ENCODE measurements at regions not wholly inside any gene's neighbourhood (a gene's known extent, or its start where the extent isn't known, plus 50 kb on each side); places are given as distances from the start of the nearest gene placed in this dataset.

DNA sequence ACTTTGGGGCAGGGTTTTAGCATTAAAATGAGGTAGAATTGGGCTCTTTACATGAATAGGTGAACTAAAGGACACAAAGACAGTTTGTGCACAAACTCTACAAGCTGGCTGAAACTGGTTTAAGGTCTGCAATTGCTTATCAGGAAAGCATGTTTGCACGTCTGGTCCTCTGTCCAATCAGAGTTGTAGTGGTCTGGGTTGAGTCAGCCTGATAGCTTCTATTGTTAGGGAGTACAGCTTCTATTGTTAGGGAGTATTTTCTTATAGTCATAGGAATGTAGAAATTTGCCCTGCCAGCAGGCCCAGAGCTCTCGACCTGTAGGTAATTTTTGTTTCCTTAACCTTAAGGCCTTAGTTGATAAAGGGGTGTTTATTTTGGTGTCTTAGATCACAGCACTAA, 1422.4 kb downstream of the LRRC4C start:
- intact Hi-C loops (cut with micrococcal nuclease): no loop called here
- TF ChIP-seq, protein P1, sequence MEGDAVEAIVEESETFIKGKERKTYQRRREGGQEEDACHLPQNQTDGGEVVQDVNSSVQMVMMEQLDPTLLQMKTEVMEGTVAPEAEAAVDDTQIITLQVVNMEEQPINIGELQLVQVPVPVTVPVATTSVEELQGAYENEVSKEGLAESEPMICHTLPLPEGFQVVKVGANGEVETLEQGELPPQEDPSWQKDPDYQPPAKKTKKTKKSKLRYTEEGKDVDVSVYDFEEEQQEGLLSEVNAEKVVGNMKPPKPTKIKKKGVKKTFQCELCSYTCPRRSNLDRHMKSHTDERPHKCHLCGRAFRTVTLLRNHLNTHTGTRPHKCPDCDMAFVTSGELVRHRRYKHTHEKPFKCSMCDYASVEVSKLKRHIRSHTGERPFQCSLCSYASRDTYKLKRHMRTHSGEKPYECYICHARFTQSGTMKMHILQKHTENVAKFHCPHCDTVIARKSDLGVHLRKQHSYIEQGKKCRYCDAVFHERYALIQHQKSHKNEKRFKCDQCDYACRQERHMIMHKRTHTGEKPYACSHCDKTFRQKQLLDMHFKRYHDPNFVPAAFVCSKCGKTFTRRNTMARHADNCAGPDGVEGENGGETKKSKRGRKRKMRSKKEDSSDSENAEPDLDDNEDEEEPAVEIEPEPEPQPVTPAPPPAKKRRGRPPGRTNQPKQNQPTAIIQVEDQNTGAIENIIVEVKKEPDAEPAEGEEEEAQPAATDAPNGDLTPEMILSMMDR (IDR thresholded peaks at IDR 0.05; ENCODE audit: unreplicated experiment): no peak
- Mint-ChIP-seq H3K4me3 (ENCODE audit: unreplicated experiment) (no peak overlapping the region), H3K27ac (ENCODE audit: low read depth, unreplicated experiment) (no peak overlapping the region), H3K9me3 (ENCODE audit: unreplicated experiment) (no peaks in the 10 kb centered on the region), H3K36me3 (ENCODE audit: insufficient read depth, unreplicated experiment) (no peaks in the 10 kb centered on the region), H3K27me3 (ENCODE audit: insufficient read depth, unreplicated experiment) (no peaks in the 10 kb centered on the region), H3K4me1 (ENCODE audit: insufficient read depth, unreplicated experiment) (no peaks in the 10 kb centered on the region)
- no TSS peak for BruUV-seq (replicated peaks)
- ChIA-PET CTCF (interaction anchor here (0.9 kb wide), 1 partner anchor 23 kb away, joined by 3 read pairs; no protein-coding TSS in a partner anchor), POLR2A (no interaction called here)
- no peak for DNase-seq (ENCODE audit: unreplicated experiment)

- ChIA-PET CTCF (no interaction called here), POLR2A (no interaction called here)
- intact Hi-C loops (cut with micrococcal nuclease): no loop called here
- H3K9me3 Mint-ChIP-seq (ENCODE audit: unreplicated experiment): no peaks in the 10 kb centered on the region
- no peaks in the 10 kb centered on the region for H3K36me3 Mint-ChIP-seq (ENCODE audit: insufficient read depth, unreplicated experiment)
- peaks cover 8% of the 10 kb centered on the region for H3K4me1 Mint-ChIP-seq (ENCODE audit: insufficient read depth, unreplicated experiment)
- no peaks in the 10 kb centered on the region for H3K27me3 Mint-ChIP-seq (ENCODE audit: insufficient read depth, unreplicated experiment)
- no peak for DNase-seq (ENCODE audit: unreplicated experiment)
- no peak overlapping the region for H3K4me3 Mint-ChIP-seq (ENCODE audit: unreplicated experiment)
- no TSS peak for BruUV-seq (replicated peaks)
- TF ChIP-seq, protein P1 (IDR thresholded peaks at IDR 0.05; ENCODE audit: unreplicated experiment): no peak
- no peak overlapping the region for H3K27ac Mint-ChIP-seq (ENCODE audit: low read depth, unreplicated experiment)
These were observed 1427.1 kb downstream of the LRRC4C start for GRCh38 chr11:40032331-40032730.

GRCh38 chr11:40030867-40031266, 1428.6 kb downstream of the LRRC4C start:
- ChIA-PET CTCF (no interaction called here), POLR2A (no interaction called here)
- DNase-seq (ENCODE audit: unreplicated experiment): no peak
- BruUV-seq (replicated peaks): no TSS peak
- H3K36me3 Mint-ChIP-seq (ENCODE audit: insufficient read depth, unreplicated experiment): no peaks in the 10 kb centered on the region
- intact Hi-C loops (cut with micrococcal nuclease): no loop called here
- no peak overlapping the region for H3K4me3 Mint-ChIP-seq (ENCODE audit: unreplicated experiment)
- H3K27ac Mint-ChIP-seq (ENCODE audit: low read depth, unreplicated experiment): no peak overlapping the region
- H3K9me3 Mint-ChIP-seq (ENCODE audit: unreplicated experiment): no peaks in the 10 kb centered on the region
- no peaks in the 10 kb centered on the region for H3K27me3 Mint-ChIP-seq (ENCODE audit: insufficient read depth, unreplicated experiment)
- H3K4me1 Mint-ChIP-seq (ENCODE audit: insufficient read depth, unreplicated experiment): peaks cover 8% of the 10 kb centered on the region
- TF ChIP-seq, protein P1 (IDR thresholded peaks at IDR 0.05; ENCODE audit: unreplicated experiment): no peak

GRCh38 chr11:40029391-40029790, 1430.1 kb downstream of the LRRC4C start:
- CTCF ChIA-PET: no interaction called here
- H3K27me3 Mint-ChIP-seq (ENCODE audit: insufficient read depth, unreplicated experiment): no peaks in the 10 kb centered on the region
- BruUV-seq (replicated peaks): no TSS peak
- peak overlapping the region; percentile 75 for H3K4me3 Mint-ChIP-seq (ENCODE audit: unreplicated experiment)
- TF ChIP-seq, protein P1 (IDR thresholded peaks at IDR 0.05; ENCODE audit: unreplicated experiment): no peak
- DNase-seq (ENCODE audit: unreplicated experiment): peak; percentile 13
- intact Hi-C loops (cut with micrococcal nuclease): no loop called here
- H3K4me1 Mint-ChIP-seq (ENCODE audit: insufficient read depth, unreplicated experiment): peaks cover 8% of the 10 kb centered on the region
- peak overlapping the region; percentile 33 for H3K27ac Mint-ChIP-seq (ENCODE audit: low read depth, unreplicated experiment)
- POLR2A ChIA-PET: no interaction called here
- no peaks in the 10 kb centered on the region for H3K9me3 Mint-ChIP-seq (ENCODE audit: unreplicated experiment)
- no peaks in the 10 kb centered on the region for H3K36me3 Mint-ChIP-seq (ENCODE audit: insufficient read depth, unreplicated experiment)
